A673 (cell line): ENCODE measurements at regions not wholly inside any gene's neighbourhood (a gene's known extent, or its start where the extent isn't known, plus 50 kb on each side); places are given as distances from the start of the nearest gene placed in this dataset.

ENCODE experiments used
- CTCF ChIP-seq: fragments of 300-800, 200-600 bp; sonication (generic); conservative IDR thresholded peaks from 2 replicates; pipeline ENCODE4 v1.5.1; 2017; ENCODE audit warnings: low read depth, mild to moderate bottlenecking, antibody characterized with exemption, low read length, moderate library complexity, mixed read lengths
- EZH2 ChIP-seq: fragments of 200-600 bp; sonication (generic); IDR thresholded peaks from 2 replicates; pipeline ENCODE4 v1.6.1; 2017; ENCODE audit warnings: borderline replicate concordance, low read depth, mild to moderate bottlenecking, mixed read lengths, antibody characterized with exemption, low read length; ENCODE audit not compliant: poor library complexity, severe bottlenecking

- TF ChIP-seq CTCF (no peak), EZH2 (no peak)
These were observed 65.9 kb downstream of the DMRTA1 start for GRCh38 chr9:22512495-22512894.
